GM21528 (cell line): ENCODE measurements at regions not wholly inside any gene's neighbourhood (a gene's known extent, or its start where the extent isn't known, plus 50 kb on each side); places are given as distances from the start of the nearest gene placed in this dataset.

Experiments used
- ATAC-seq: cut with Tn5 transposase; IDR thresholded peaks from one replicate; pipeline ENCODE4 v1.9.1; 2021; ENCODE audit warnings: mild to moderate bottlenecking, moderate library complexity; ENCODE audit not compliant: unreplicated experiment, low FRiP score

DNA sequence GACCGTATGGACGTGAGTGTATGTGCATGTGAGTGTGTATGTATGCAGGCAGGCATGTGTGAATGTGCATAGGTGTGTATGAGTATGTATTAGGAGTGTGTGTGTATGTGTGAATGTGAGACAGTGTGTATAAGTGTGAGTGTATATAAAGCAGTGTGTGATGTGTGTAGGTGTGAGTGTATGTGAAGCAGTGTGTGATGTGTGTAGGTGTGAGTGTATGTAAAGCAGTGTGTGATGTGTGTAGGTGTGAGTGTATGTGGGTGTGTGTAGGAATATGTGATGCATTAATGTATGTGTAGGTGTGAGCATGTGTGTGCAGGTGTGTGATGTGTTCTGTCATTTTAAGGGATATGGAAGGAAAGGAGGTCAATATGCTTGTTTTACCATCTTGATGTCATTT lies 215.5 kb downstream of the GADD45G start:
- no peak for ATAC-seq

DNA sequence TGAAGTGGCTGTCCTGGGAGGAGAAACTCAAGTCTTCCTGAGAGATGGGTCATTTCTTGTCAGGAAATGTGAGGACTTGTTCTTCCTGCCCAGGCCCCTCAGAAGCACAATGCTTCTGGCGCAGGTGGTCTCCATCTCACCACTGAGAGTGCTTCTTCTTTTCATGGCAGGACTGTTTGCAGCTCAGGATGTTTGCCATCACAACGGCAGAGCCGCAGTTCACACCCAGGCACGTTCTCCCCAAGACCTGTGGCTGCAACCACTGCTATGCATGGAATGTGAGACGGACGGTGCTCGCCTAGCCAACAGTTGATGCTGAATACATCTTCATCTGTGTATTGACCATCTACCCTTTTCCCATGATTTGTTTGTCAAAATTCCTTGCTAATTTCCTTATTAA lies 216.3 kb downstream of the GADD45G start:
- ATAC-seq, result no peak

DNA sequence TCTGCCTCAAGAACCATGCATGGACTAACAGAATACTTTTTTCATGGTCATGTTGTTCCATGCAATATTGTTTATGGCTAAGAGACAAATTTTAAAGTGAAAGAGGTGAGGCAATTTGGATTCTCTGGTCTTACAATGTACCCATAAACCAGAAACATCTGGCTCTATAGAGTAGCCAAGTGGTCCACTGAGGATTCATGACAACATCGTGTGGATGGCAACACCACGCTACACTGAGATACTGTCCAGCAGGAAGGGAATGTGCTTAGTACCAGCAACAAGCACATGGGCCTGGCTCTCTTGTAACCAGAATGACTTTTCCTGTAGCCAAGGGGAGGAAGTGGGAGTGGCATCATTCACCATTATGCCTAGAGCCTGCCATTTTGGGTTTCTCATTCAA lies 218.2 kb downstream of the GADD45G start:
- ATAC-seq, result no peak

DNA sequence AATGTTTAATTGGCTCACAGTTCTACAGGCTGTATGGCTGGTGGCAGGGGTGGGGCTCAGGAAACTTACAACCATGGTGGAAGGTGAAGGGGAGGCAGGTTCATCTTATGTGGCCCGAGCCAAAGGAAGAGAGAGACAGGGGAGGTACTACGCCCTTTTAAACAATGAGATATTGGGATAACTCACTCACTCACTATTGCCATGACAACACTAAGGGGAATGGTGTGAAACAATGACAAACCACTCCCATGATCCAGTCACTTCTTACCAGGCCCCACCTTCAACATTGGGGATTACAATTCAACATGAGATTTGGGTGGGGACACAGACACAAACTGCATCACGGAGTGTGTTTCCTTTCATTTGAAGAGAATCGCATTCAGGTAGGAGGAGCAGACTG lies 220.9 kb downstream of the GADD45G start:
- no peak for ATAC-seq

DNA sequence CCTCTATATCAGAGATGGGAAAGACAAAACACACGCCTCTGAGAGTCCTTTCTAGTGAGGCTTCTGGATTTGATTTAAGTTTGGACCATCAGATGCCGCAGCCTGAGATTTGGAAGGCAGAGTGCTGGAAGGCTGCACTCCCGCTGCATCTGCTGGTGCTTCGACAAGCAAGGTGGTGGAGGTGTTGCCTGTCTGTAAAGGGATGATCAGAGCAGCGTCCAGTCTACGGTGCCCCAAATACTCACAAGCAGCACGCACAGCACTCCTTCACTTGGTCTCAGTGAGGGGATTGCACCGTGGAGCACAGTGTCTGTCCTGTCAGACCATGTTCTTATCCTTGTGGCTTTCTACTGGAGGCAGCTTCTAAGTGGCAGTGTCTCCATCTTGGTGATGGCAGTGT lies 221.4 kb downstream of the GADD45G start:
- no peak for ATAC-seq

DNA sequence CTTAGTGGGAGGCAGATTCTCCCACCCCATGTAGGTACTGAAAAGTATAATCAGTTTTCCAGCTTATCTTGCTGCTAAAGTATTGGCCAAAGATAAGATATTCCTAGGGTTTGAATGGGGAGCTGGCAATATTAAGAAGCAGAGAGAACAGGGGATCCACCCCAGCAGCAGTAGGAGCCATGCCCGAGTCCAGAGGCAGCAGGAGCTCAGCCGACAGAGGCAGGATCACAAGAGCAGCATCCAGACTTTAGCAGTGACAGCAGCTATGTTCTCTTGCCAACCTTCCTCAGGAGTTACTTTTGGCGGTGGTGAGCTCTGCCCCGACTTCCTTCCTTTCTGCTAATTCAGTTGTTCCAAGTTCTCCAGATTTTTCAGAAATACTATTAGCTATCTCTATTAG lies 224.5 kb downstream of the GADD45G start:
- no peak for ATAC-seq

DNA sequence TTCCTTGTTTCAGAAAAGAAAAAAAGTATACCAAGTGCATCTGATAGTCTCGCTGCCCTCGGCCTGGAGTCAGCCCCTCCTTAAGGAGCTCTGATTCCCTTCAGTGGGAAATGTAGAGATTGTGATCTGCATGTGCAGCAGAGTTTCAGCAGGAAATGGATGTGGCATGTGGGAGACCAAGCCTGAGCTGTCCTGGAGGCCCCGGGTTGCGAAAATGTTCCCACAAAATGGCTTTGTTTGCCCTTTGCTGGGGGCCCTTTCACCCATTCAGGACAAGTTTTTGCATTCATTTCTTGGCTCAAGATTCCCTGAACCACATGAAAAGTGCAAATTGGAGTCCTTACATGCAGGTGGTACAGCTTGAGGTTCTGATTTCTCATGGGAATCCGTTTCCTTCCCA lies 230.9 kb downstream of the GADD45G start:
- no peak for ATAC-seq

DNA sequence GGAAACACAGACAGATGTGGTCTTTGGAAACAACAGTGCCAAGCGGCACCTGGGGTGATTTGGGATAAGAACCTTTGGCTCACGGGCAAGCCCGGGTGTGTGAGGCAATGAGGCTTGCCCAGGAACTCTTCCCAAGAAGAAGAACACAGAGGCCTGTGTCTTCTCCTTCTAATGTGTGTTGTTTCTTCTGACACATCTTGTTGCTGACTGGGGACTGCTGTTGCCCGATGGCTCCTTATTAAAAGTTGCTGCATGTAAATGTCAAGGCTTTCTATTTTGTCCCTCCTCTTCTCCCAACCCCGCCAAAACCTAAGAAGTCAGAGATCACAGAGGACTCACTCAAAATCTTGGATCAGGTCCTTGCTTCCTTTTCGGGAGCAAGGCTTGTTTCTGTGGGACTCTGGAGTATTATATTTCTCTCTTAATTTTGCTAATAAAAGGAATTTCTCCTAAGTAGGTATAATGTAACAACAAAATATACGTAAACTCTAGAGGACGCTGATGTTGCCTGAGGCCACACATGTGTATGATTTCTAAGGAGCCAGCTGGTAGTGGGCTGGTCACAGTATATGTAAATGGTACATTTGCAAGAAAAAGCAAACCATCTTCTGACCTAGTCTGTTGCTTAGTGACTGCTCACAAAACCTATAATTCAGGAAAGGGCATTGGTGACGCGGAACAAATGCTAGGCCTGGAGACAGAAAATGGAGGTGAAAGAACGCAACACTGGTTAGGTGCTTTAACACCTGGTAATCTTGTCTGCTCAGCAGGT lies 232.5 kb downstream of the GADD45G start:
- no peak for ATAC-seq

DNA sequence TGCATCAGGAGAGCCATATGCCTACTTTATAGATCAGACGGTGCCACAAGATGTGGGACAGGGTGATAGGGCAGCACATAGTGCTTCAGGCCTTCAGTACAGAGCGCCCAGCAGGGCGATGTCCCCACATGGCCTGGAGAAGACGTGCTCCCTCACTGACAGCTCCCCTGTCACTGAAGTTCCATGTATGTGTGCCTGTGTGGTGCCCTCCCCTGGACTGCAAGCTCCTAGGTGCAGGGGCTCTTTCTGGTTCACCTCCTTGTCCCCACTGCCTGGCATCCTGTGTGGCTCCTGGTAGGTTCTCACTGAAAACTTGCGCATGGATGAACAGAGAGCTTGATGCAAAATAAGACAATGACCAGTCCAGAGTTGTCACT lies 233.1 kb downstream of the GADD45G start:
- ATAC-seq, result no peak

DNA sequence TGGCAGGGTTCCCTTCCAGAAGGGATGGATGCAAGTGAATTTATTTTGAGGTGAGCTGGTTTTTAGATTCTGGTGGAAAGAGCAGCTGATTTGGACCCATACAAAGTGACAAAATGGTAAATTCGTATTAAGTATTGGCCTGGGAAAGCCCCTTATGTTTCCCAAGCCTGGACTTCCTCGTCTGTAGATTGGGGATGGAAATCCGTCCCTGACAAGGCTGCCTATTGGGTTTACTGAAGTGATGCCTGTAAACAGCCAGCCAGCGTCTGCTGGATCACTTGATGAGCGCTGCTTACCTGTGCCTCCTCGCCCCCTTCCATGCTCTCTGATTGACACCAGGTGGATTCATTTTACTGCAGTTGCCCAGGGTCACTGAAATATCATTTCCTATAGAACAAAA lies 233.8 kb downstream of the GADD45G start:
- ATAC-seq, result no peak

DNA sequence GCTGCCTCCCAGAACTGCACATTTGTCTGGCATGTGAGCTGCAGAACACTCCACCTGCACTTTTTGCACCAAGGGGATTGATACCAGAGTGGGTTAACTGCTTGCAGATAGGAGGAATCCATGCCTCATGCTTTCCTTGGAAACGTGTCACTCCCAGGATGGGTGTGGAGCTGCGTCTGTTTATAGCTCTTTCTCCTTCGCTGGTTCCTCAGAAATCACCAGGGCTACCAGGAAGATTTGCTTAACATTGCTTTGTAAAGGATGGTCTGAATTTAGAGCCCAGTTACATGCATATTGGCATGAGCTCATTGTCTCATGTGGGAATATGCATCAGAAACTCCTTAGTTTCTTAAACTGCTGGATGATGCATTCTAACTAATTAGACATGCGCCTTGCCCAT lies 234.6 kb downstream of the GADD45G start:
- ATAC-seq, result no peak

DNA sequence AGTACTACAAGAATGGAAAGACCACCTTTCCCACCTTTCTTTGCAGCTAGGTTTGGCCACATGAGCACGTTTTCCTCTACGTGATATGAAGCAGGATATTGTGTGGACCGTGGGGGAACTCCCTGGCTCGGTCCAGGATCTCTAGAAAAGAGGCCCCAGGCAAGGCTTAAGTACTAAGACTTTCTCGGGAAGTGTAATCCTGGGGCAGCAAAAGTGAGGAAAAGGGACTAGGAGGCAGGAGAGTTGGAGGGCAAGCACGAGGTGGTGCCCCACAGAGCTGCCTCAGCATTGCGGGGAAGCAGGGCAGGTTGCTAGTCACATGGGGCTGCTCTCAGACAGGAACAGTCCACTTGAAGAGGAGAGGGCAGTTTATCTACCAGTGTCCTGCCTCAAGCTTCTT lies 235.1 kb downstream of the GADD45G start:
- ATAC-seq, result no peak

DNA sequence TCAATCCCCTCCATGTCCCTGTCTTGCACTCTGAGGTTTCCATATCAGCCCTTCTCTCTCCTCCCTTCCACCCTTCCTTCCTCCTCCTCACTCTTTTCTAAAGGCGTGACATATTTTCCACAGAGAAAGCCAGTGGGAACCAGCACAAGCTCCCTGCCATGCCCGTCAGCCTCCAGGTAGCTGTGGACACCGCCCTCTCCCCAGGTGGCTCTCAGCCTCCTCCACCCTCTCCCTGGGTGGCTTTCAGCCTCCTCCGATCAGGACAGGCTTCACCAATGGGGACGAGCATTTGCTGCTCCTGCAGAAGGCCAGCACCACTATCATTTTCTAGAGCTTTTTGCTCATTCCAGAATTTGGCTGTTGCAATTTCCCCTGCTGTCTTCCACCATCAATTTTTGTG lies 236.6 kb downstream of the GADD45G start:
- ATAC-seq, result no peak

DNA sequence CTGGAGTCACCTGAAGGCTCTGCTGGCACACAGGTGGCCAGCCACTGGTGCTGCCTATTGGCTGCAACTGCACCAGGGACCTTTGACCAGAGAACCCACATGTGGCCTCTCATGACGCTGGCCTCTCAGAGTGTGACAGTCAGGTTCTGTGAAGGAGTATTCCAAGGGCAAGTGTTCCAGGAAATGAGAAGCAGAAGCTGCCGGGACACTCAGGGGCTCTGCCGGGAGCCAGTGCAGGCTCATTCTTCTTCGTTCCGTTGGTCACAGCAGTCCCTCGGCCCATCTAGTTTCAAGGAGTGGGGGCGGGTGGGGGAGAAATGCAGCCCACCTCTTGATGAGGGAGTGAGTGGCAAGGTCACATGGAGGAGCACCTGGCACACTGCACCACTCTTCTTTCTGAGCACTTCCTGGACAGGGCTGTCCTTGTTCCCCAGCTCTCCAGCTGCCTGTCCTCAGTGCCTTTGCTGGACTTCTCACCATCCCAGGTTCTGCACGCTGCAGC lies 237.5 kb downstream of the GADD45G start:
- ATAC-seq, result no peak

DNA sequence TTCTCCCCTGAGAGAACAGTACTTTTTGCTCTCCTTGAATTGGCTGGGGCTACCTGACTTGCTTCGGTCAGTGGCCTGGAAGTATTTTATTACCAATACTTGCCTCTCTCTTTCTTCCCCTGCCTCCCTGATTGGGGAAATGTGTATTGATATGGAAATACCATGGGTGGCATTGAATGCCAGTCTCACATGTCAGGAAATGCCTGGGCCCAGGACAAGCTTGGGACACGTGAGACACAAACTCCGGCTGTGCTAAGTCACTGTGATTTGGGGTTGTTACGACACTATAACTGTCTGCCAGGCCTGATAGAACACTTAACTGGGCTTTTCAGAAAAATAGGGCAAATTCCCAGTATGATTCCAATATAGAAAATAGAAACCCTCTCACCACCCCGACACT lies 238.3 kb downstream of the GADD45G start:
- ATAC-seq, result no peak

DNA sequence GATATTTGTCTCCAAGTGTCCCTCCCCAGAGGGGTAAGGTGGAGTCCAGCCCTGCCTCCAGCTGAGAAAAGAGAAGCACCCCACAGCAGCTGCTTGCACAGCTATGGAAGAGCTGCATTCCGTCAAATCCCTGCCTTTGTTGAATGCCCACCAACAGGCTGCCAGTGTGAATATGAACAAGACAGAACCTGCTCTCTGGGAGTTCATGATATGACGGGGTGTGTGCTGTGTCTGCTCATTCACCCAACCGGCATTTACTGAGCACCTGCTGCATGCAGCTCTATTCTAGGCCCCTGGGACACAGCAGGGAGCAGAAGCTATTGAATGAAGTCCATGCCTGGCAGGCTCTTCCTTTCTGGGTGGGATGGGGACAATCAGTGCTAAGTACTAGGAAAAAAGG lies 238.8 kb downstream of the GADD45G start:
- no peak for ATAC-seq

DNA sequence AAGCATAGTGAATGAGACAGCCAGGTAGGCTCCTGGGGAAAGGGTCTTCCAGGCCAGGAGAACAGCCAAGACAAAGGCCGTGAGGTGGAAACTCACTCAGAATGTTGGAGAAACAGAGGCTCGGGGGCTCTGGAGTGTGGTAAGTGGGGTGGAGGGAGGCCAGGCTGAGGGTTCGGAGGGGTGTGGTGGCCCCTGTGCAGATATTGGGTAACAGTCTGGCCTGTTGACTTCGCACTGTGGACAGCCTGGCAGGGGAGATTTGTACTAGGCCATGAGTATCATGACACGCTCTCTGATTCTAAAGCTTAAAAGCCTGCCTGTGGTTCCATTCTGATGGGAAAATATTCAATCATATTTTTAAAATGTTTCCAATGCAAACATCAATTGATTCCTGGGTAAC lies 239.3 kb downstream of the GADD45G start:
- ATAC-seq, result no peak

DNA sequence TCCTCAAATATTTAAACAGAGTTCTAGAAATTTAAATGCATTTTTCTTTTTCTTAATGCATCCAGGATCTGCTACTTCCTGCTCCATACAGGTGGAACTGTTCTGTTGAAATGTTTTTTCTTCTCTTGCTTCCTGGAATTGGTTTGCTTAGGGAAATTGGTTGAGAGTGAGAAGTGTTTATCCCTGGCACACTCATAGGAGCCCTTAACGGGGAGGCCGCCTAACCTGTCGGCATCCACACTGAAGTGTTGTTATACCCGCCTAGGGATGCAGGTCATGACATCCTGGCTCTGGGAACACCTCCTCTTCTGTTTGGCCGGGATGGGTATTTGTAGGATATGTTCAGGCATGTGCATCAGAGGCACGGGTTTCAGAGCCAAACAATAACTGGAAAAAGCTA lies 239.7 kb downstream of the GADD45G start:
- no peak for ATAC-seq

DNA sequence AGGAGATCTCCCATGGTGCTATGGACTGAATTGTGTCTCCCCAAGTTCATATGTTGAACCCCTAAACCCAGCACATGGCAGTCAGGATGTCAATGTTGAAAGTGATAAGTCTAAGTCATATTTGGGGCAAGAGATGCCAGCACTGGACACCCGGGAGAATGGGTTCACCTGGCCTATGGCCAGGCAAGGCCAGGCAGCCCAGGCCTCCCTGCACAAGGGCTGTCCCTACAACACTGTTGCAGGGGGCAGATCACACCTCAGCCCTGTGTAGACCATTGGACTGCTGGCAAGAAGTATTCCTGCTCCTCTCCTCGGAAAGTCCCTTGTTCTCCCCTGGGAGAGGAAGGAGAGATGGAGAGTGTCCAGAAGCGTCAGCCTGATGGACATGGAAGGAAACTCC lies 240.5 kb downstream of the GADD45G start:
- ATAC-seq, result no peak

DNA sequence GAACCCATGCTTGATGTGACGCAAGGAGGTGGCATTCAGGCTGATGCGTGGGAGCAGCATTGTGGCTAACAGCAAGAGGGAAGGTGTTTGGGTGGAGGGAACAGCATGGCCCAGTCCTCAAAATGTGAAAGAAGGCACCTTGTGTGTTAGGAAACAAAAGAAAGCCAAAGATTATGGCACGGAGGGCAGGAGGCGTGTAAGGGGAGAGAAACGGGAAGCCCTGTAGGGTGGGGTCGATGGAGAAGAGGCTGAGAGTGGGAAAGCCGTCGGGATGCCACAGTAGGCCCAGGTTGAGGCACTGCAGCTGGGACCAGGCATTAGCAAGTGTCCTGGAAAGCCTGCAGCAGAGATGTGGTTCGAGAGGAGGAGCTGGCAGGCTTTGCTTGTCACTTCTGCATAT lies 241.1 kb downstream of the GADD45G start:
- ATAC-seq, result no peak

DNA sequence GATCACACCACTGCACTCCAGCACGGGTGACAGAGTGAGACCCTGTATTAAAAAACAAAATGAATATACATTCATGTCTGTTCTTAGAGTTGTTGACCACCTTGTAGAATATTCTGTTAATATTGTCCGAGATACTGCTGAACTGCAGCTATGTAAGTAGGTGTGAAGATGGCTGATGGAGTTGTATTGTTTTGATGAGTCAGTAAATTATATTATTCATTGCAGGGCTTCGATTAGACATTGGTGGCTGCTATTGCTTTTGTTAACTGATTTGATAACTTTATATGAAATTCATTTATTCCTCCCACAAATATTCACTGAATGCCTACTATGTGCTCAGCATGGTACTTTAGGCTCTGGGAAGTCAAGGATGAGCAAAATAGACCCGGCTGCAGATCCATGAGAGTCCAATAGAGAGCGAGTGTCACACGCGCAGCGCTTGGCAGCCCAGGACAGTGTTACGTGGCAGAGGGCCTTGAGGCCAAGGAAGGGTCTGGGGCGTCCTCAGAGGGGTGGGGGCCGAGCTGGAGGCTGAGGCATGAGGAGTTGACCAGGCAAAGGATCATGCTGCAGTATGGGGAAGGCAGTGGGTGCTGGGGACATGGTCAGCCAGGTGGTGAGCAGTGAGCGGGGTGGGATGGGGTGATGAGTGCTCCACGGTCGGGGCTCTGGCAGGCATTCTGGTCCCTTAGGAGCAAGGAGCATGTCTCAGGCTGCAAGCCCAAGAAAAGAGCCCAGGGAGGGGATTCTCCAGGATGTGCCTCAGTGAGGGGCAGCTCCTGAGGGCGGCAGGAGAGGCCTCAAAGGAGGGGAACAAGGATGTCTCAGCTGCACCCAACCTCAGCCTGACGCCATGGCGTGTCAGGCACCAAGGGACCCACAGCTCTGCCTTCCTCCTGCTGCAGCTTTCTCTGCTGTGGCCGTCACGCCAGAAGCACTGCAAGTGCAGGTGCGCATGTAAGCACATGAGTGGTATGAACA lies 243.5 kb downstream of the GADD45G start:
- ATAC-seq, result no peak

DNA sequence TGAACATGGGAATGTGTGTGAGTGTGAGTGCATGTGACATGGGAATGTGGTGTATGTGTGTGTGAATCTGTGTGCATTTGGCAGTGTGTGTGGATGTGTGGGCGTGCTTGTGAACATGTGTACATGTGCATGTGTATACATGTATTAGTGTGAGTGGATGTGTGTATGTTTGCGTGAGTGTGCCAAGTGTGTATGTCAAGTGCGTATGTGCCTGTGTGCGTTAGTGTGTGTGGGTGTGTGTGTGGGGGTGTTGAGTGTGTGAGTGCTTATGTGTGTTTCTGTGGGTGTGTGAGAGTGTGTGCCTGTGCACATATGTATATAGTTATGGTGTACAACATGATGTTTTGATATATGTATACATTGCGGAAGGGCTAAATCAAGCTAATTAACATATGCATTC lies 244.3 kb downstream of the GADD45G start:
- no peak for ATAC-seq
